ENCODE measurements at regions not wholly inside any gene's neighbourhood (a gene's known extent, or its start where the extent isn't known, plus 50 kb on each side); places are given as distances from the start of the nearest gene placed in this dataset.

- WGBS (ENCODE audit: extremely low coverage, insufficient read length, low lambda C conversion rate): no CpG with 5 or more reads among the region's 5 CpGs
- no peak overlapping the region for H3K4me3 Mint-ChIP-seq
These were observed 600.9 kb downstream of the MID1IP1 start for GRCh38 chrX:39402158-39402557.

More at GRCh38 chrX:39402158-39402557, 600.9 kb downstream of the MID1IP1 start:
- no peaks in the 10 kb centered on the region for H3K79me2 ChIP-seq (ENCODE audit: insufficient read depth, low read length)
- H3K9ac ChIP-seq (ENCODE audit: extremely low read depth, insufficient read length, low read length): no peak overlapping the region
- H4K8ac ChIP-seq (replicated peaks; ENCODE audit: insufficient read length, low read depth, low read length): no peak overlapping the region
- H2AK5ac ChIP-seq (ENCODE audit: insufficient read length, low read length): no peak overlapping the region
- no peaks in the 10 kb centered on the region for H3K4me1 ChIP-seq (ENCODE audit: insufficient read depth, low read length)
- no peak for DNase-seq
- Mint-ChIP-seq H3K9me3 (peaks cover 65 to 67% of the 10 kb centered on the region in 2 experiments), H3K27me3 (ENCODE audit: low read depth) (peaks cover 7% of the 10 kb centered on the region; the same call in 1 of the 2 replicates), H3K4me1 (0 out of 4 replicates have a peak, but pooled peaks cover 0 to 2% of the 10 kb centered on the region in 2 experiments), H3K36me3 (ENCODE audit: insufficient read depth in 1 of 3, low read depth in 3 of 3) (no peaks in the 10 kb centered on the region; a peak in 2 of 7 replicates), H3K27ac (no peak overlapping the region)
- H3K27ac ChIP-seq (ENCODE audit: insufficient read length, low read depth, low read length): no peak overlapping the region
- no peak overlapping the region for H4K91ac ChIP-seq (ENCODE audit: insufficient read length, low read depth, low read length)
- TF ChIP-seq CTCF (conservative IDR thresholded peaks at IDR 0.05): no peak
- no peak overlapping the region for H2BK12ac ChIP-seq (ENCODE audit: insufficient read length, low read depth, low read length)
- no peak overlapping the region for H2AFZ ChIP-seq (ENCODE audit: low read length)
- no peak overlapping the region for H2BK120ac ChIP-seq (ENCODE audit: low read depth, low read length, poor library complexity, severe bottlenecking)
- H3K23ac ChIP-seq (ENCODE audit: insufficient read length, low read depth, low read length): no peak overlapping the region
- no peak overlapping the region for H3K18ac ChIP-seq (ENCODE audit: insufficient read length, low read depth, low read length)
- H3K14ac ChIP-seq (ENCODE audit: insufficient read depth, low read length): no peak overlapping the region
- no peak overlapping the region for H3T11ph ChIP-seq (ENCODE audit: low read length)
- H3K27me3 ChIP-seq (ENCODE audit: insufficient read depth, low read length): peaks cover 2% of the 10 kb centered on the region; the same call in 1 of the 2 replicates
- H3K4me2 ChIP-seq (ENCODE audit: insufficient read depth, insufficient read length, low read length): no peak overlapping the region
- H4K5ac ChIP-seq (ENCODE audit: insufficient read length, low read depth, low read length): no peak overlapping the region
- H2BK20ac ChIP-seq (ENCODE audit: low read depth, low read length, poor library complexity, severe bottlenecking): no peak overlapping the region
- H4K20me1 ChIP-seq (ENCODE audit: control insufficient read depth, insufficient read depth, insufficient read length): no peaks in the 10 kb centered on the region
- H3K56ac ChIP-seq (ENCODE audit: insufficient read length, low read depth, low read length): no peak overlapping the region
- H3K79me1 ChIP-seq (ENCODE audit: insufficient read depth, low read depth, low read length, poor library complexity, severe bottlenecking): no peaks in the 10 kb centered on the region
- no peak overlapping the region for H3K4ac ChIP-seq (ENCODE audit: low read depth, low read length)
- no peaks in the 10 kb centered on the region for H3K23me2 ChIP-seq (ENCODE audit: insufficient read length, low read depth, low read length, poor library complexity, severe bottlenecking)
- no peak overlapping the region for H2BK5ac ChIP-seq (ENCODE audit: insufficient read length, low read length)
- no peak overlapping the region for H2BK15ac ChIP-seq (ENCODE audit: low read depth, low read length)
- no peaks in the 10 kb centered on the region for H3K9me3 ChIP-seq (ENCODE audit: control insufficient read depth, low read depth, low read length)

Measured in H9 (cell line).